NCI-H2029 treated with DMSO at 0.1 percent for 48 hours (cell line): ENCODE measurements at regions not wholly inside any gene's neighbourhood (a gene's known extent, or its start where the extent isn't known, plus 50 kb on each side); places are given as distances from the start of the nearest gene placed in this dataset.
"Not testable (repeated sequence)": the region's sequence is repeated elsewhere in the genome, so short reads cannot be mapped to it uniquely, and the experiment has no call there.

Experiments
- DNase-seq: peaks from one replicate; lab custom pipeline; 2025; lab: John Stamatoyannopoulos, UW

DNA sequence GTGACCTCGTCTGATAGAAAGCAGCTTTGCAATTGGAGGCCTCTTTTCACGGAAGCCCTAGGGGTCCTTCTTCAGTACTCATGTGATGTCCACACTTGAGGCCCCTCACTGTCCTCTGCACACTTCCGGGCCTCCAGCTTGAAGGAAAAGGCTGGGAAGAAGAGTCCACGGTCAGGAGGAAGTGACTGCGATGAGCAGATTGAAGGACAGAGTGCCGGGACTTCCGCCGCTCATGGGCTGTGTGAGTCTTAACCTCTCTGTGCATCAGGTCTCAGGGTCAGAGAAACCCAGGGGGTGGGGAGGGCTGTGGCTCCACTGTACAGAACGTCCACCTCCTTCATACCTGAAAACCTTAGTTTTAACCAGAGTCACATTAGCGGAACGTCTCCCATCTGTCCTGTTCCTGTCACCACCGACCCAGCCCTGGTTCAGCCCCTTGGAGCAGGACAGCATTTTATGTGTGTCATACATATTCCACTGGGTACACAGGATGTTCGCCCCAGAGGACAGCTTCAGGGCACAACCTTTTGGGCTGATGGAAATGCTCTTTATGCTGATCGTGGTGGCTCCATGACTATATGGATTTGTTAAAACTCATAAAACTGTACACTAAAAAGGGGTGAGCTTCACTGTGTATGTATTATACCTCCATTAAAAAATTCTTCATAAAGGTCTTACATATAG, 51.0 kb upstream of the SORCS2 start:
- DNase-seq: no peak

DNA sequence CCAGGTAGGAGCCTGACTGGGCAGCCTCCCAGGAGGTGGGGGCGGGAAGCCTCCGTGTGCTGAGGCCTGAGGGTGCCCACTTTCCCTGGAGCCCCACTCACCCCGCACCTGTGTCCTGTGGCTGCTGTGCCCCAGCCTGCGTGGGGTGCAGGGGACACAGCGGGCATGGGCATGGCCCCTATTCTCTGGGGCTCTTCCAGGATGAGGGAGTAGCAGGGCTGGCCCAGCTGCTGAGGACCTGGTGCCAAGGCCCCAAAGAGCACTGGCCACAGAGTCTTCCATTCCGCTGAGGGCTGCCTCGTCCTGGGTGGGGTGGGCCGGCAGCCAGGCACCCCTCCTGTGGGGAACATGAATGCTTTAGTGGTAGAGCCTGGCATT, 51.7 kb upstream of the SORCS2 start:
- DNase-seq: no peak

DNA sequence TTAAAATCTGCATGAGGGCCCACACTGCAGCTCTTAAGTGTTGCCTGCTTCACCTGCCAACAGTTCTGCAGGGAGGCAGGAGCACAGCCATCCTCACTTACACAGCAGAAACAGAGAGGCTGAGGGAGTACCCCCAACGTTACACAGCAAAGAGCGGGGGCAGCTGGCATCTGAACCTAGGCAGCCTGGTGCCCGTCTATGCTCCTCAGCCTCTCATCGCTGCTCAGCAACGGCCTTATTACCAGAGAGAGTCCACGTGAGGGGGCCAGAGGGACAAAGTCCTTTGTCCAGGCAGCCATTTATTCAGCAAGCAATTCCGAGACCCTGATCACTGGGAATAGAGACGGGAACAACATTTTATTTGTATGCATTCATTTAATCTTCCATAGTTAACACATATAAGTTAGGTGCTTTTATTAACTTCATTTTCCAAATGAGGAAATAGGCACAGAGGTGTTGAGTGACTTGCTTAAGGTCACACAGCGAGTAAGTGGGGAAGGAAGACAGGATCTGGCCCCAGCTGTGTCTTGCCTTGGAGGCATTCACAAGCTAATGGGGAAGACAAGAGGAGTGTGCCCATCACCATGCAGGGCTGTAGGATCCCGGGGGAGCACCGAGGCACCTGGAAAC, 52.2 kb upstream of the SORCS2 start:
- DNase-seq: no peak

DNA sequence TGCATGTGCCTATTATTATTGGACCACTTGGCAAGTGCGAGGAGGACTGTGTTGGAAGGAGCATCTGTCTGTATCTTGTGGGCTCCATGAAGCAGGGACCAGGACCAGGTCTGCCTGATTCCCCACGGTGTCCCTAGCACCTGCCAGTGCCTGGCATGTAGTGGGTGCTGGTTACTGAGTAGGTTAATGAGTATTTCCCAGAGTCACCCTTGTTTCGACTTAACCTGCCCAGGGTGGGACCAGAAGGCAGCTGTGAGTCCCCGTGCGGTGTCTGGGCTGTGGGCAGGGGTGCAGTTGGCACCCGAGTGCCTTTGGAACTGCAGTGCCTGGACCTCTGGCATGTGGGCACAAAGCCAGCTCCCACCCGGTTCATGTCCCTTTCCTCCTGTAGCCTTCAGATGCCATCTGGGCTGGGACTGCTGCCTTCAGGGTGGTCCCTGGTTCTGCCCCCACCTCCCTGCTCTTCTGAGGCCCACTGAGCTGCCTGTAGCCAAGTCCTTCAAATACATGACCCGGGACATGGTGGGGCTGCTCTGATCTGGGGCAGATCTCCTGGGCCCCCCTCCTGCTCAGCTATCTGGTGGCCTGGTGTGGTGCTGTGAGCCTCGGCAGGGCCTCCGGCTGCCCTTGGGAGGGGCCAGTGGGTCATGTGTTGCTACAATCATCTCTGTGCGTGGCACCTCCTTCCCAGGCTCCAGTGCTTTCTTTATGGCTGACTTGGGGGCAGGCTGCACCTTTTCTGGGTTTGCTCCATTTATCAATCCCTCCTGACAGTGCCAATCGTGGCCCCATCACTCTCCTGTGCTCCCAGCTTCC, 53.0 kb upstream of the SORCS2 start:
- DNase-seq: no peak

DNA sequence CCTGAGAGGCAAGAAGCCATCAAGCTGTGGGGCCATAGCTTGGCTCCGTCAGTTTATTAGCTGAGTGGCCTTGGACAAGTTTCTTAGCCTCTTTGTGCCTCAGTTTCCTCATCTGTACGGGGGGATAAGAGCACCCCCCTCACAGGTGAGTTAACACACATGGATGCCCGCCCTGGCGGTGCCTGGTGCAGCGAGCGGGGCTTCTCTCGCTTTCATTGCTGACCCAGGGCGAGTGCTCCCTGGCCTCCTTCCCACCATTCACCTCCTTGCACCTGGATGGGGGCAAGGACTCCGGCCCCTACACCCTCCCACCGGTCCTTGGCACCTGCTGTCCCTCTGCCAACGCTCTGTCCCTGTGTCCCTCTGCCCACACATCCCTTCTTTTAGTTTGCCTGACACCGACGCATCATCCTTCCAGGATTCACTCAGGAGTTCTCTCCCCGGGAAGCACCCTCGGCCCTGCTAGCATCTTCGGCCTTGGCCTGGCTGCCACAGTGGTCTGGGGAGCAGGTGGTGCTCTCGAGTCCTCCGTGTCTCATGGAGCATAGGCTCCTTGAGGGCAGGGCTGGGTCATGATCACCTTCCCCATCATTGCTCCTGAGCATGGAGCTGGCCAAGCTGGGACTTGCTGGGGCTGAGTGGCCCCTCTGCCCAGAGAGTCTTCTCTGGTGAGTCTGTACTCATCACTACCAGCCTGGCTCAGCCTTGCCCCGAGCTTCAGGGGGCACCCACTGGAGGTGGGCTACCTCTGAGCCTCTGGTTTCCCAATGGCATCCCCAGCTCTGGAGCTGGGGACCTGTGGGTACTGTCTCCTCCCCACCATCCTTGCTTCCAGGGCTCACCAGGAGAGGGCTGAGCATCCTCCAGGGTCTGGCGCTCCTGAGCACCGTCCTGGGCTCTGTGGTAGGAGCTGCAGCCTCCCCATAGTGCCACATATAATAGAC, 53.8 kb upstream of the SORCS2 start:
- DNase-seq: no peak

DNA sequence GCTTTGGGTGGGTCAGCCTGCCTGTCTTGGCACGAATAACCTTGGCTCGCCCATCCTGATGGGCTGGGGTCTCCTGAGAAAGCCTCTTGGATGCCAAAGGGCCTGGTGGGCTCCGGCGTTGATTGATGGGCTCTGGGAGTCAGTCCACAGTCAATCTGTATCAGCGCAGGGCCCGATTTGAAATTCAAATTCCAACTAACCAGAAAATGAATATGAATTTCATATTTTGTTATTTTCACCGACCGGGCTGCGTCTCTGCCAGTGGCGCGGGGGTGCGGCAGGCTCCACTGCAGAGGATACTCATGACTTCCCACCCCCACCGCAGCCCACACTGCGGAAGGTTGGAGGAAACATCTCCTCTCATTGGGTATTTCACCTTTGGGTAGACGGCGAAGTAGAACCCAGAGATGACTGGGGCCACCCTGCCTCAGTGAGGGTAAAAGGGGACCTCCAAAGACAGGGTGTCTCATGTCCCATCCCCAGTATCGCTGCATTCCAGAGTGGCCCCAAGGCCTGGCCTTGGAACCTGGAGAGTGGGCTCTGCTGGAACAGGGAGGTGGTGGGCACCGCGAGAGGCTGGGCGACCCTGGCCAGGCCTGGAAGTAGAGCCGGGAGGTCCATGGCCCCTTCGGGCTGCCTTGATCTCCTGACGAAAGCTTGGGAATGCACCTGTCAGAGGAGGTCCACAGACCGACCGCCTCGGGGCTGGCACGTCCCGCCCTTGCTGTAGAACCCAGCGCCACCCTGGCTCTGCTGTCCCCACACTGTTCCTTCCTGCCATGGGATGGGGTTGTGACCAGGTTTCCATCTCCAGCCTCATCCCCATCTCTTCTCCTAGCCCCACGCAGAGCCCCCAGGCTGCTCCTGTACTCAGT, 54.8 kb upstream of the SORCS2 start:
- no peak for DNase-seq

DNA sequence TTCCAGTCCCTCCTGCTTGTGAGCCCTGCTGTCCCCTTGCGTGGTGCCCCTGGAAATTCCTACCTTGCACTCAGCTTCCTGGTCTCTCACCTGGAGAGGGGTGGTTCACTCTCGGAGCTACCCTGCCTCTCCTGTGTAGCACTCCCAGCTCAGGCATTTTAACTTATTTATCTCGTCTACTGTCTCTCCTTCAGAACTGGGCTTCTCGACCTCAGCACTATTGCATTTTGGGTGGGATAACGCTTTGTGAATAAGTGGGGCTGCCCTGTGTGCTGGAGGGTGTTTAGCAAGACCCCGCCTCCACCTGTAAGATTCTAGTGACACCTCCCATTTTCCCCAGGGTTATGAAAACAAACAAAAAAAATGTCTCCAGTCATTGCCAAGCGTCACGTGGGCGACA, 56.0 kb upstream of the SORCS2 start:
- no peak for DNase-seq

DNA sequence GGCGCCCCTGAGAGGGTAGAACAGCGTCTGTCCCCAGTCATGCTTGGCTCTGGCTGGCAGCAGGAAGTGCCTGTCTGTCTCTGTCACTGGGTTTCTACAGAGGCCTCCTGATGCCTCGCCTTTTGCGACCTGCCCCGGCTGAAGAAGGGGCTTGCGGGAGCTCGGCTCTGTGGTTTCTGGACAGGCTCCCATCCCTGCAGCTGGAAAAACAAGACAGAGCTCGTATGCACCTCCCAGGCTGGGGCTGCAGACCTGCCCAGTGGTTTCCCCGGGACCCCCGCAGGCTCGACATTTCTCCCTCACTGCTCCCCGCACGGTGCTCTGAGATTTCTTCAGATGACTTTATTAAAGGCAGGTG, 57.0 kb upstream of the SORCS2 start:
- DNase-seq: no peak

DNA sequence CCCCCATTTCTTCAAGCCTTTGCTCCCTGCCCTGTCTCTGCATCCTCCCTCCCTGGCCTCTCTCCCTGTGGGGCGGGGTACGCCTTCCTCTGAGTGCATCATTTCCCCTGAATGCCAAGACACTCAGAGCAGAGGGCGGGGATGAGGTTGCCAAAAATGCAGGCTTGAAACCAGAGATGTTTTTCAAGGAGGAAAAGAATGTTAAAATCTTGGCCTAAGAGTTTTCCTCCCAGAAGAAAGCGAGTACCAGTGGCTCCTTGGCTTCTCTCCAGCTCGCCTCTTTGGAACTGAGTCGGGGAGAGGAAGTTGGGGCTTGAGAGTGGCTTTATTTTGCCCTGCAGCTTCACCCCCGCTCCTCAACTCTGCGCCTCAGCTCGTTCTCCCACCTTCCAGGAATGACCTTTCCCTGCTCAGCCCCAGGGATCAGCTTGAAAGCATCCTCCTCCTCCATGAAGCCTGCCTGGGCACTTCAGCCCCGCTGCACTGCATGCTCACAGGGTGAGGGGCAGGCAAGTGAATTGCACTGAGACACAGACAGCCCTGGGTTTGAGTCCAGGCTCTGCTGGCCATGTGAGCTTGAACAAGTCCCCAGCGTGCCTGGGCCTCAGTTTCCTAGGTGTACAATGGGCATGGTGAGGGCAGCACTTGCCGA, 57.5 kb upstream of the SORCS2 start:
- DNase-seq: no peak

DNA sequence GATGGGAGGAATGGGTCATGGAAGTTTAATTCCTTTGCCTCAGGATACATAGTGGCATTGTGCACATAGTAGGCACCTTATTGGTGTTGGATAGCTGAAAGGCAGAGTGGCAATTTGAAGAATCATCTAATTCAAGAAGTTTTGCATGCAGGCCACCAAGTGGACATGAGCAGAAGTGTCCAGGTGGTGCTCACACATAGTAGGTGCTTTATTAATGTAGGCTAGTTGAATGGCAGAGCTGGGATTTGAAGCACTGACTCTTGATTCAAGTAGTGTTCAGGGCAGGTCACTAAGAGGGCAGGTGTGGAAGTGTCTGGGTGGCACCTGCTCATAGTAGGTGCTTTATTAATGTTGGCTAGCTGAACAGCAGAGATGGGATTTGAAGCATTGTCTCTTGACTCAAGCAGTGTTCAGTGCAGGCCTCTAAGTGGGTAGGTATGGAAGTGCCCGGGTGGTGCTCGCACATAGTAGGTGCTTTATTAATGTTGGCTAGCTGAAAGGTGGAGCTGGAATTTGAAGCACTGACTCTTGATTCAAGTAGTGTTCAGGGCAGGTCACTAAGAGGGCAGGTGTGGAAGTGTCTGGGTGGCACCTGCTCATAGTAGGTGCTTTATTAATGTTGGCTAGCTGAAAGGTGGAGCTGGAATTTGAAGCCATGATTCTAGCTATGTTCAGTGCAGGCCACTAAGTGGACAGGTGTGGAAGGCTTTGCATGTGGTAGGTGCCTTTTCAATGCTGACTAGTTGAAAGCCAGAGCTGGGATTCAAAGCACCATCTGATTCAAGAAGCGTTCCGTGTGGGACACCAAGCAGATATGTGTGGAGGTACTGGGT, 58.3 kb upstream of the SORCS2 start:
- DNase-seq: not testable (repeated sequence)

DNA sequence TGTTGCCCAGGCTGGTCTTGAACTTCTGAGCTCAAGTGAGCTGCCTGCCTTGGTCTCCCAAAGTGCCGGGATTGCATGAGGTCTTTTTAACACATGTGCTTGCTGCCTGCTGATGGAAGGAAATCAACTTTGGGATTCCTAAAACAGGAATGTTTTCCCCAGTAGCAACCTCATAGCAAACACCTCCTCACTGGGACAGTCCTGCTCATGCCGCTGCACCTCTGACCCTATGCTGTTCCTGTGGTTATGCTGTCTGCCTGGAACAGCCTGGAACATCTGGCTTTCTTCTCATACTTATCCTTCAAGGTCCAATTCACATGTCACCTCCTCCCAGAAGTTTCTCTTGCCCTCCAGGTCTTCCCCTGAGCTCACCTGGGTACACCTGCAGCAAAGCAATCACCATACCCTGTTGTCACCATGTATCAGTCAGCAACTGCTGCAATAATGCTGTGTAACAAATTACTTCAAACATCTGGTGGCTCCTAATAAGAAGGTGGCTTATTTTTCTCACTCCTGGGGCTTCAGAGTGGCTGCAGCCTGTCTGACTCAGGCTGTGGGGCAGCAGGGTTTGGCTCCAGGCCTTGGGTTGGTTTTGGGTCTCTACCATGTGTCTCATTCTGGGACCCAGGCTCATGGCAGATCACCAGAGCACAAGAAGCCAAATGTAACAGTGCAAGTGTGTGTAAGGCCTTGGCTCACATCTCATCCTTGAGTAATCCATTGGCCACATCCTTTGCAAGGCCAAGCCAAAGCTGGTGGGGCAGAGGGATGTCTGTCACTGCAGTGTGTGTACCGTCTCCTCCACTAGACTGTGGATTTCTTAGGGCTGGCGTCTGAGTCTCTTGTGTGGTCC, 59.4 kb upstream of the SORCS2 start:
- DNase-seq: no peak

DNA sequence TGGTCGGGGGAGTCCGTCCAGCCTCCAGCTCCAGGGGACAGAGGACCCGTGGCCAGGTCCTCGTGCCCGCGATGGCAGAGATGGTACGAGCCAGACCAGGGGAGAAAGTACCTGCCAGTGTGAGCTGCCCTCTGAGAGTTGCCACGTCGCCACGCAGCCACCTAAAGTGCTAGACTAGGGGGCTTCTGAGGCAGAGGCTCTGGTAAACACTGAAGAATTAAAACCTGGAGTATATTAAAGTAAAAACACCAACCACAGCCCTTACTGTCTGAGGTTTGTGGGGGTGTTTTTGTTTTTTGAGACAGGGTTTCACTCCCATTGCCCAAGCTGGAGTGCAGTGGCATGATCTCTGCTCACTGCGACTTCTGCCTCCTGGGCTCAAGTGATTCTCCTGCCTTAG, 60.1 kb upstream of the SORCS2 start:
- no peak for DNase-seq

DNA sequence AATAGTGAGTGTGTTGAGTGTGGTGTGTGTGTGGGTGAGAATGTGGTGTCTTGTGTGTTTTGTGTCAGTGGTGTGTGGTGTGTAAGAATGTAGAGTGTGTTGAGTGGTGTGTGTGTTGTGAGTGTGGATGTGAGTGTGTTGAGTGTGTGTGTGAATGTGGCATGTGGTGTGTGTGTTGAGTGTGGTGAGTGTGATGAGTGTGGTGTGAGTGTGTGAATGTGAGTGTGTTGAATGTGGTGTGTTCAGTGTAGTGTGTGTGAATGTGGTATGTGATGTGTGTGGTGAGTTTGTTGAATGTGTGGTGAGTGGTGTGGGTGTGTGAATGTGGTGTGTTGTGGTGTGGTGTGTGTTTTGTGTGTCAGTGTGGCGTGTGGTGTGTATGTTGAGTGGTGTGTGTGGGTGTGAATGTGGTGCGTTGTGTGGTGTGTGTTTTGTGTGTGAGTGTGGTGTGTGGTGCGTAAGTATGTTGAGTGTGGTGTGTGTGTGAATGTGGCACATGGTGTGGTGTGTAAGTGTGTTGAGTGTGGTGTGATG, 60.8 kb upstream of the SORCS2 start:
- DNase-seq: no peak

DNA sequence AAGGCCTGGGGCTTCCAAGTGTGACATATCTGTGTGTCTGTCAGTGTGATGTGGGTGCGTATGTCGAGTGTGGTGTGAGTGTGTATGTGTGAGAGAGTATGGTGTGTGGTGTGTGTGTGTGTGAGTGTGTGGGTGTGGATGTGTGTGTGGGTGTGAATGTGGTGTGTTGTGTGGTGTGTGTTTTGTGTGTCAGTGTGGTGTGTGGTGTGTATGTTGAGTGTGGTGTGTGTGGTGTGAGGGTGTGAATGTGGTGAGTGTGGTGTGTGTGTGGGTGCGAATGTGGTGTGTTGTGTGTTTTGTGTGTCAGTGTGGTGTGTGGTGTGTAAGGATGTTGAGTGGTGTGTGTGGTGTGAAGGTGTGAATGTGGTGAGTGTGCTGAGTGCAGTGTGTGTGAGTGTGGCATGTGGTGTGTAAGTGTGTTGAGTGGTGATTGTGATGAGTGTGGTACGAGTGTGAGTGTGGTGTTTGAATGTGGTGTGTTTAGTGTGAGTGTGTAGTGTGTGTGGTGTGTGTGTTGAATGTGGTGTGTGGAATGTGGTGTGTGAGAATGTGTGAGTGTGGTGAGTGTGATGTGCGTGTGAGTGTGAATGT, 61.6 kb upstream of the SORCS2 start:
- DNase-seq: no peak

DNA sequence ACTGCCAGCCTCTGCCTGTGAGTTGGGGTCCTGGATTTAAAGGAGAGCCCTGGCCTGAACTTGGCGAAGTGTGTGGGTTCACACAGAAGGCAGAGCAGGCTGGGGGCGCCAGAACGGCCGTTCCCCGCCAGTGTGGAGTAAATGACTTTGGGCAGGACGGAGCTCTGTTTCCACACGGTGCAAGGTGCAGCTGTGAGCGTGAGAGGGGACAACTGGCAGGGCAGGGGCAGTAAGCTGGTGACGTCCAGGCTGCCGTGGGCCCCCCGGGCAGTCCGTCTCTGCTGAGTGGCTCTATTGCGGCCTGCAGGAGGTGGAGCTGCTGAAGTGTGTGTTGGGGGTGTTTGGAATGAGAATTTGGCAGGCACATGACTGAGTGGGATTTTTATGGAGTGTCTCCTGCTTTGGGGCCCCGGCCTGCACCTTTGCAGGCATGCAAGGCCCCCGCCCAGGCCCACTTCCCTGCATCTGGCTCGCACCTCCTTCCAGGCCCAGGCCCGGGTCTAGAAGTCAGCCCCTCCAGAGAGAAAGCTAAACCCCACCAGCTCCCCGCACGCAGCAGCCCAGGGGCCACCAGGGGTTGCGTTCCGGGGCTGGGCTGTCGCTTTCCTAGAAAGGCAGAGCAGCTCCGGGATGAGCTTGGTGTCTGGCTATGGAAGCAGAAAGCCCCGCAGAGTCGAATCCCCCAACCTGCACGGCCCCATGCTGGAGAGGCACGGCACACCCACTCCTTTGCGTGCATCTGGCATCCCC, 62.2 kb upstream of the GRPEL1 start:
- DNase-seq: no peak

DNA sequence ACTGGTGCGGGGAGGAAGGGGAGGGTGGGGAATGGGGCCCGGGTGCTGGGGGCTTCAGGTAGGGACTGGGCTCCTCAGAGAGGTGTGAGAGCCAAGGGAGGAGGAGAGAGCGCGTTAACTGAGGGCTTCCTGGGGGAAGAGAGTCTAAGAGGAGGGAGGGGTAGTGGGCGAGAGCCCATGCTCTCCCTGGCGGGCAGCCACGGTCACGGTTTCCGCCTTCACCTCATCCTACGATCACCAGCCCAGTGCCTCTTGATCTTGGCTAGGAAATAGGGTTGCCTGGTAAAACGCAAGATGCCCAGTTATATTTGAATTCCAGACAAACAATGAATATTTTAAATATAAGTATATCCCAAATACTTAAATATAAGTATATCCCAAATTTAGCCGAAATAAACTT, 60.8 kb upstream of the GRPEL1 start:
- DNase-seq: peak; percentile 60

DNA sequence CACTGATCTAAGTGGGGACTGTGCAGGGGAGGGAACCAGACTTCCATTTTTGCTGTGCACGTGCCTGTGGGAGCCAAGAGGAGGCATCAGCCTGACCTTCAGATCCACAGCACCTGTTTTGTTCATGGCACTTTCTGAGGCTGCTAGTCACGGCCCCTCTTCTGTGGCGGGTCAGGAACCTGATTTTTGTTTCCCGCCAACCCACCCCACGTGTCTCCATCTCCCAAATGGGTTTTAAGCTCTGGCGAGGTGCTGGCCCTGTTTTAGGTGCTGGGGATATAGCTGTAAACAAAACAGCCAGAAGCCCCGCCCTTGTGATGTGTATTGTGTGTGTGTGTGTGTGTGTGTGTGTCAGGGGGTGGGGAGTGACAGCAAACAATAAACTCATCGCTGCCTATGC, 60.4 kb upstream of the GRPEL1 start:
- no peak for DNase-seq
